H1 (cell line): ENCODE measurements at regions not wholly inside any gene's neighbourhood (a gene's known extent, or its start where the extent isn't known, plus 50 kb on each side); places are given as distances from the start of the nearest gene placed in this dataset.

Experiments used
- CTCF ChIA-PET: fragments of 300-600 bp; sonication (Branson Sonifier 250); formaldehyde crosslinking; loops from one replicate; lab custom pipeline; 2021; ENCODE audit not compliant: partially characterized antibody; lab: Charles Lee
- POLR2A ChIA-PET: fragments of 300-600 bp; sonication (Branson Sonifier 250); formaldehyde crosslinking; loops from one replicate; lab custom pipeline; 2021; ENCODE audit warnings: inconsistent platforms; ENCODE audit not compliant: partially characterized antibody; lab: Charles Lee
- DNase-seq, 2 experiments: peaks; one replicate each; pipeline versions ENCODE4 v3.0.0 to v3.0.0-alpha.2; 2010 to 2022; ENCODE audit warnings: low spot score in 2 of 2, low read depth in 1 of 2, mixed read lengths in 1 of 2
- FAIRE-seq: peaks from 2 replicates; lab custom pipeline; 2011; peaks lifted over from hg19 to GRCh38; lab: Jason Lieb, UNC
- H2AFZ ChIP-seq: 2 replicates; pipeline ENCODE4 v1.8.1; 2012; ENCODE audit warnings: low read length, inconsistent platforms
- H2AK5ac ChIP-seq: 2 replicates; pipeline ENCODE4 v1.6.1; 2013; ENCODE audit warnings: low read depth, low read length
- H2BK120ac ChIP-seq: replicated peaks from 2 replicates; pipeline ENCODE3; 2013; ENCODE audit warnings: low read depth, low read length, inconsistent platforms
- H2BK12ac ChIP-seq: 2 replicates; pipeline ENCODE4 v1.6.1; 2013; ENCODE audit warnings: low read depth, low read length
- H2BK15ac ChIP-seq: 2 replicates; pipeline ENCODE4 v1.6.1; 2013; ENCODE audit warnings: low read length
- H2BK20ac ChIP-seq: 2 replicates; pipeline ENCODE4 v1.6.1; 2013; ENCODE audit warnings: low read length
- H2BK5ac ChIP-seq: 2 replicates; pipeline ENCODE4 v1.6.1; 2013; ENCODE audit warnings: low read depth, low read length
- H3K14ac ChIP-seq: 2 replicates; pipeline ENCODE4 v1.6.1; 2013; ENCODE audit warnings: inconsistent platforms; ENCODE audit not compliant: insufficient read length
- H3K18ac ChIP-seq: 2 replicates; pipeline ENCODE4 v1.6.1; 2013; ENCODE audit warnings: low read length; ENCODE audit errors: extremely low read depth
- H3K23ac ChIP-seq: 2 replicates; pipeline ENCODE4 v1.6.1; 2013; ENCODE audit warnings: inconsistent platforms; ENCODE audit not compliant: insufficient read length
- H3K23me2 ChIP-seq: 2 replicates; pipeline ENCODE4 v1.6.1; 2013; ENCODE audit warnings: low read depth, low read length
- H3K27ac ChIP-seq: 2 replicates; pipeline ENCODE4 v1.6.1; 2011; ENCODE audit warnings: low read depth, low read length, inconsistent platforms
- H3K27me3 ChIP-seq, 4 experiments: replicated peaks in 1 of 4; 1 replicate in 1 of 4; 2 replicates in 3 of 4; pipeline versions ENCODE4 v1.6.1 to v1.8.1; 2011 to 2013; ENCODE audit warnings: low read length in 3 of 4, mild to moderate bottlenecking in 3 of 4, inconsistent platforms in 2 of 4, mixed read lengths in 2 of 4, moderate library complexity in 1 of 4; ENCODE audit not compliant: control insufficient read depth in 3 of 4, insufficient read depth in 3 of 4; ENCODE audit errors: extremely low read depth in 1 of 4
- H3K36me3 ChIP-seq, 4 experiments: 2 replicates each; pipeline versions ENCODE4 v1.6.1 to v1.8.1; 2011 to 2013; ENCODE audit warnings: mild to moderate bottlenecking in 4 of 4, low read length in 3 of 4, moderate library complexity in 2 of 4, control low read depth in 1 of 4, inconsistent platforms in 1 of 4; ENCODE audit not compliant: insufficient read depth in 4 of 4, control insufficient read depth in 2 of 4
- H3K4ac ChIP-seq: replicated peaks from 2 replicates; pipeline ENCODE3; 2013; ENCODE audit warnings: low read length, low read depth, mixed read lengths, inconsistent platforms; ENCODE audit not compliant: insufficient read length
- H3K4me1 ChIP-seq, 4 experiments: replicated peaks in 1 of 4; 1 replicate in 1 of 4; 2 replicates in 3 of 4; pipeline versions ENCODE4 v1.6.1 to v1.8.1; 2011 to 2013; ENCODE audit warnings: low read length in 3 of 4, inconsistent platforms in 2 of 4, mixed read lengths in 1 of 4; ENCODE audit not compliant: insufficient read depth in 4 of 4, control insufficient read depth in 3 of 4
- H3K4me2 ChIP-seq, 2 experiments: 2 replicates each; pipeline versions ENCODE4 v1.6.1 to v1.8.1; 2011 to 2013; ENCODE audit warnings: low read depth in 2 of 2, low read length in 2 of 2, control low read depth in 1 of 2, inconsistent platforms in 1 of 2, mild to moderate bottlenecking in 1 of 2; ENCODE audit not compliant: insufficient read depth in 1 of 2
- H3K4me3 ChIP-seq, 4 experiments: fragments of 200-600, 300-600 bp in 1 of 4; sonication (generic), shearing (Covaris generic), sonication (Bioruptor Twin) in 1 of 4; 2 replicates each; pipeline versions ENCODE4 v1.5.1 to v1.8.1; 2011 to 2016; ENCODE audit warnings: low read length in 4 of 4, low read depth in 3 of 4, control low read depth in 2 of 4, inconsistent platforms in 2 of 4, mild to moderate bottlenecking in 2 of 4, mixed read lengths in 1 of 4, moderate library complexity in 1 of 4; ENCODE audit not compliant: insufficient read depth in 2 of 4; ENCODE audit errors: extremely low read depth in 1 of 4
- H3K56ac ChIP-seq: replicated peaks from 2 replicates; pipeline ENCODE3; 2013; ENCODE audit warnings: low read depth, mild to moderate bottlenecking, mixed read lengths, low read length, inconsistent platforms; ENCODE audit not compliant: insufficient read length
- H3K79me1 ChIP-seq: 2 replicates; pipeline ENCODE4 v1.6.1; 2013; ENCODE audit warnings: low read depth, low read length, control low read depth
- H3K79me2 ChIP-seq, 2 experiments: 2 replicates each; pipeline versions ENCODE4 v1.6.1 to v1.8.1; 2012 to 2013; ENCODE audit warnings: low read length in 2 of 2, mild to moderate bottlenecking in 2 of 2, inconsistent platforms in 1 of 2; ENCODE audit not compliant: insufficient read depth in 2 of 2, control insufficient read depth in 1 of 2
- H3K9ac ChIP-seq, 4 experiments: replicated peaks in 1 of 4; 1 replicate in 1 of 4; 2 replicates in 3 of 4; pipeline versions ENCODE4 v1.6.1 to v1.8.1; 2011 to 2013; ENCODE audit warnings: low read depth in 3 of 4, low read length in 3 of 4, control low read depth in 2 of 4, mild to moderate bottlenecking in 2 of 4, moderate library complexity in 2 of 4, inconsistent platforms in 1 of 4; ENCODE audit errors: extremely low read depth in 1 of 4
- H3K9me3 ChIP-seq, 2 experiments: 2 replicates each; pipeline versions ENCODE4 v1.6.1 to v1.8.1; 2012 to 2013; ENCODE audit warnings: mild to moderate bottlenecking in 2 of 2, moderate library complexity in 2 of 2, control low read depth in 1 of 2, inconsistent platforms in 1 of 2, low read depth in 1 of 2, low read length in 1 of 2, mixed read lengths in 1 of 2; ENCODE audit not compliant: insufficient read depth in 2 of 2
- H4K20me1 ChIP-seq, 2 experiments: replicated peaks in 1 of 2; 2 replicates each; pipeline versions ENCODE3 to v1.8.1; 2011 to 2013; ENCODE audit warnings: inconsistent platforms in 2 of 2, low read length in 2 of 2, mild to moderate bottlenecking in 1 of 2; ENCODE audit not compliant: insufficient read depth in 2 of 2, control insufficient read depth in 1 of 2
- H4K5ac ChIP-seq: 2 replicates; pipeline ENCODE4 v1.6.1; 2013; ENCODE audit warnings: low read length, low read depth, mixed read lengths, inconsistent platforms; ENCODE audit not compliant: insufficient read length
- H4K8ac ChIP-seq: 2 replicates; pipeline ENCODE4 v1.8.0; 2013; ENCODE audit warnings: mild to moderate bottlenecking, moderate library complexity, low read length, inconsistent platforms; ENCODE audit not compliant: insufficient read depth; ENCODE audit errors: extremely low read depth
- H4K91ac ChIP-seq: replicated peaks from 2 replicates; pipeline ENCODE3; 2013; ENCODE audit warnings: low read length, mixed read lengths, inconsistent platforms; ENCODE audit not compliant: insufficient read length
- CBX5 ChIP-seq: fragments of 300-800, 300-1000 bp; sonication (generic); IDR thresholded peaks from 2 replicates; pipeline ENCODE4 v1.7.1; 2016; ENCODE audit warnings: antibody characterized with exemption, low read length, low read depth
- CTBP2 ChIP-seq: IDR thresholded peaks from 2 replicates; pipeline ENCODE4 v1.7.0; 2011; ENCODE audit warnings: borderline replicate concordance, mild to moderate bottlenecking, moderate library complexity, mixed read lengths, low read length; ENCODE audit not compliant: insufficient read depth, insufficient read length
- CTCF ChIP-seq, 3 experiments: IDR thresholded peaks; 1 replicate in 2 of 3; 2 replicates in 1 of 3; pipeline versions ENCODE4 v1.5.1 to v1.6.1; 2011; ENCODE audit warnings: low read length in 3 of 3, mild to moderate bottlenecking in 3 of 3, inconsistent platforms in 2 of 3, low read depth in 1 of 3, moderate library complexity in 1 of 3; ENCODE audit not compliant: insufficient read depth in 1 of 3; ENCODE audit errors: control extremely low read depth in 1 of 3
- EZH2 ChIP-seq: fragments of 200-600 bp; sonication (generic); IDR thresholded peaks from 2 replicates; pipeline ENCODE4 v1.7.1; 2012; ENCODE audit warnings: low read depth, mild to moderate bottlenecking, moderate library complexity, low read length, inconsistent platforms; ENCODE audit not compliant: severe bottlenecking
- KDM4A ChIP-seq: IDR thresholded peaks from one replicate; pipeline ENCODE4 v1.7.1; 2012; ENCODE audit warnings: low read depth, mild to moderate bottlenecking, moderate library complexity, low read length, inconsistent platforms; ENCODE audit not compliant: severe bottlenecking
- NANOG ChIP-seq: IDR thresholded peaks from 2 replicates; pipeline ENCODE4 v1.6.1; 2011; ENCODE audit warnings: low read length, low read depth, mild to moderate bottlenecking, inconsistent platforms; ENCODE audit not compliant: insufficient read depth, poor library complexity, severe bottlenecking
- POLR2A ChIP-seq, 2 experiments: IDR thresholded peaks; 1 replicate in 1 of 2; 2 replicates in 1 of 2; pipeline ENCODE4 v1.6.1; 2011; ENCODE audit warnings: low read depth in 2 of 2, low read length in 2 of 2, mild to moderate bottlenecking in 2 of 2; ENCODE audit errors: control extremely low read depth in 1 of 2
- RAD21 ChIP-seq, 2 experiments: IDR thresholded peaks in 1 of 2; conservative IDR thresholded peaks in 1 of 2; 2 replicates each; pipeline ENCODE4 v1.6.1; 2011; ENCODE audit warnings: low read depth in 2 of 2, low read length in 2 of 2, improper control_type of control experiment in 1 of 2, inconsistent platforms in 1 of 2, mild to moderate bottlenecking in 1 of 2, moderate library complexity in 1 of 2
- SIN3A ChIP-seq, 2 experiments: IDR thresholded peaks in 1 of 2; conservative IDR thresholded peaks in 1 of 2; 2 replicates each; pipeline ENCODE4 v1.6.1; 2011 to 2012; ENCODE audit warnings: low read length in 2 of 2, improper control_type of control experiment in 1 of 2, low read depth in 1 of 2, mild to moderate bottlenecking in 1 of 2
- ZNF274 ChIP-seq: IDR thresholded peaks from 2 replicates; pipeline ENCODE4 v1.7.0; 2012; ENCODE audit warnings: low read length, borderline replicate concordance; ENCODE audit errors: extremely low read depth
- WGBS, 2 experiments: shearing (Covaris generic) in 1 of 2; methylation state at CpG; one replicate each; pipeline versions ENCODE4 v1.1.6 to v1.1.7; 2013 to 2015; ENCODE audit warnings: low lambda C conversion rate in 2 of 2, mixed read lengths in 2 of 2, inconsistent platforms in 1 of 2, low coverage in 1 of 2, missing lambda C conversion rate in 1 of 2; ENCODE audit not compliant: insufficient replicate concordance in 2 of 2, insufficient coverage in 1 of 2, insufficient read length in 1 of 2; ENCODE audit errors: extremely low coverage in 1 of 2, missing lambda C conversion rate in 1 of 2; 5-methylcytosine and 5-hydroxymethylcytosine counted together

- Histone ChIP-seq H3K79me1 (no peaks in the 10 kb centered on the region), H4K91ac (no peak overlapping the region), H2BK15ac (no peak overlapping the region), H2BK12ac (no peak overlapping the region), H3K18ac (no peak overlapping the region), H4K5ac (no peak overlapping the region), H3K56ac (no peak overlapping the region), H3K79me2 (no peaks in the 10 kb centered on the region), H3K9ac (no peak overlapping the region), H2BK120ac (no peak overlapping the region), H3K4me1 (no peaks in the 10 kb centered on the region), H4K20me1 (no peaks in the 10 kb centered on the region), H4K8ac (no peak overlapping the region), H3K23me2 (no peaks in the 10 kb centered on the region), H3K9me3 (no peaks in the 10 kb centered on the region), H2BK20ac (no peak overlapping the region), H3K36me3 (no peaks in the 10 kb centered on the region), H3K4me2 (no peak overlapping the region), H3K14ac (no peak overlapping the region), H3K4ac (no peak overlapping the region), H3K27me3 (no peaks in the 10 kb centered on the region), H2BK5ac (no peak overlapping the region), H3K23ac (no peak overlapping the region), H3K27ac (no peak overlapping the region), H2AK5ac (no peak overlapping the region), H2AFZ (no peak overlapping the region), H3K4me3 (no peak overlapping the region)
- POLR2A ChIA-PET = no interaction called here
- TF ChIP-seq CBX5 (no peak), RAD21 (IDR thresholded peaks at IDR 0.05 in 1 of 2, conservative IDR thresholded peaks at IDR 0.05 in 1 of 2; ENCODE audit: low read depth in 2 of 2, low read length in 2 of 2) (no peak), POLR2A (IDR thresholded peaks at IDR 0.05; ENCODE audit: control extremely low read depth in 1 of 2, low read depth in 2 of 2, low read length in 2 of 2) (no peak), ZNF274 (no peak), KDM4A (no peak), SIN3A (conservative IDR thresholded peaks at IDR 0.05 in 1 of 2, IDR thresholded peaks at IDR 0.05 in 1 of 2; ENCODE audit: low read depth in 1 of 2, low read length in 2 of 2) (no peak), NANOG (no peak), EZH2 (no peak), CTBP2 (no peak), CTCF (IDR thresholded peaks at IDR 0.05; ENCODE audit: control extremely low read depth in 1 of 3, insufficient read depth in 1 of 3, low read depth in 1 of 3, low read length in 3 of 3) (no peak)
- WGBS, 2 experiments = 80% methylated on average over 2 of the region's 2 CpGs; no CpG with 5 or more reads in 1 of the 2 experiments
- DNase-seq (no peak), FAIRE-seq (no peak)
- CTCF ChIA-PET = no interaction called here
Measured at GRCh38 chr5:144659634-144660227, 489.1 kb downstream of the KCTD16 start.
